Erythroblast (primary cell): ENCODE measurements at regions not wholly inside any gene's neighbourhood (a gene's known extent, or its start where the extent isn't known, plus 50 kb on each side); places are given as distances from the start of the nearest gene placed in this dataset.
A peak's percentile ranks its signal among the peaks of the same experiment; 100 is the strongest.

ENCODE experiments used
- DNase-seq, 2 experiments: peaks; one replicate each; lab custom pipeline; 2025; lab: John Stamatoyannopoulos, UW
- GATA1 ChIP-seq: IDR thresholded peaks from 2 replicates; pipeline ENCODE4 v1.6.1; 2011; ENCODE audit warnings: low read depth, mild to moderate bottlenecking, control low read depth, low read length, moderate library complexity
- POLR2A ChIP-seq: IDR thresholded peaks from 2 replicates; pipeline ENCODE4 v1.6.1; 2011; ENCODE audit warnings: mild to moderate bottlenecking, low read length

DNA sequence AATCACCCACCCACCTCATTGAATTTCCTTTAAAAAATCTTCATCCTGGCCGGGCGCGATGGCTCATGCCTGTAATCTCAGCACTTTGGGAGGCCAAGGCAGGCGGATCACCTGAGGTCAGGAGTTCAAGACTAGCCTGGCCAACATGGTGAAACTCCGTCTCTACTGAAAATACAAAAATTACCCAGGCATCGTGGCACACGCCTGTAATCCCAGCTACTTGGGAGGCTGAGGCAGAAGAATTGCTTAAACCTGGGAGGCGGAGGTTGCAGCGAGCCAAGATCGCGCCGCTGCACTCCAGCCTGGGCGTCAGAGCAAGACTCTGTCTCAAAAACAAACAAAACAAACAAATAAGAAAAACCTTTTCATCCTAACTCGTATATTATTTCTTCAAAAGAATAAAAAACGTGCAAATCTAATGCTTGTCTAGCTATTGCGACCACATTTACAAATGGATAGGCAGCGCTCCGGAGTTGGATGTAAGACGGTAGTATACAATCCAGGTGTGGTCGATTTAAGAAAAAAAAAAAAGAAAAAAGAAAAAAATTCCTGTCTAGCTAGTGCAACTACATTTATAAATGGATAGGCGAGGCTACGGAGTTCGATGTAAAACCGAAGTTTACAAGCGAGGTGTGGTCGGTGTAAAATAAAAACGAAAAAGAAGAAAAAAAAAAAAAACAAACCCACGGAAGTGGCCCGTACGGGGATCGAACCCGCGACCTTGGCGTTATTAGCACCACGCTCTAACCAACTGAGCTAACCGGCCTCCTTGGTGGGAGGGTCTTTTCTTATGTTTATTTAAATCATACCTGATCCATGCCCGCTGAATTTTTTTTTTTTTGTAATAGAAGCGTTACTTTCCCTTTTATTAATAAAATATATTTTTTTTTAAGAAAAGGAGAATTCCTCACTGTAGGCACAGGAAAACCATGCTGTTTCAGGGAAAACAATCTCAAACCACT, 70.7 kb upstream of the PRSS16 start:
- DNase-seq: peak; percentile 79 to 90
- TF ChIP-seq GATA1 (no peak), POLR2A (no peak)

DNA sequence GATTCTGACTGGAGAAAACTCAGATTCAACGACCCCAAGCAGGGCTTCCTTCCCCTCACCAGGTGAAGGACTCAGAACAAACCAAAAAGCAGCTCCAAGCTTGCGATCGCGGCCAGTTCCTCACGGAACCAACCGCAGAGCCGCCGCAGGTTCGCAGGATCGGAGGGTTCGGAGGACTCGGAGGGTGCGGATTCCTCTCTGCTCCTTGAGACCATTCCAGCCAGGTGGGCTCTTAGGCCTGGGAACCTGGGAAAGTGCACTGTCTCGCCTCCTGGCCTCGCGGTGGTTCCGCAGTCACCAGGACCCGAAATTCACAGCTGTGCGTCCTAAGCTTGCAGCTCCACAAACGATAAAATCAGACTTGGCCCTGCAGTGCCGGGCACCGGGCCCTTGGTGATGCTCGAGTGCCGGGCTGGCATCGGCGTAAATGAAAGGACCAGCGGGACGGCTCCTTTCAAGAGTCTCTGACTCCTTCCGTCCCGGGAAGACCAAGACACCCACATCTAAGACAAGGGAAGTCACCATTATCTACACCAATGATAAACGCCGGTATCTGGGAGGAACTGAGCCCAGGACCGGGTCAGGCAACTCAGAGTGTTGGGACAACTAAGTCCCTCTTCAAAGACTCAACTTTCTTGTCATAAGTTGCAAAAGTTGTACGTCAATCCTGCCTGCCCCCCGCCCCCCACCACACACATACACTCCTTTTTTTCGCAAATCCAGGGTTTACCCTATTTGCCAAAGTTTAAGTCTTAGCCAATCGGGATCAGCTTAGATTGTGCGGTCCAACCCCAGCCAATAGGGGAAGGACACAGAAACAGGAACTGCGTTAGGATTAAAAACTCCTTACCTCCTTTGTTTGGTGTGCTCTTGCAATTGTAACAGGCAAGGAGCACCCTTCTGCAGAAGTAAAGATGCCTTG, 69.8 kb upstream of the PRSS16 start:
- peak; percentile 86 to 87 for DNase-seq
- TF ChIP-seq GATA1 (no peak), POLR2A (peak; percentile 57)

DNA sequence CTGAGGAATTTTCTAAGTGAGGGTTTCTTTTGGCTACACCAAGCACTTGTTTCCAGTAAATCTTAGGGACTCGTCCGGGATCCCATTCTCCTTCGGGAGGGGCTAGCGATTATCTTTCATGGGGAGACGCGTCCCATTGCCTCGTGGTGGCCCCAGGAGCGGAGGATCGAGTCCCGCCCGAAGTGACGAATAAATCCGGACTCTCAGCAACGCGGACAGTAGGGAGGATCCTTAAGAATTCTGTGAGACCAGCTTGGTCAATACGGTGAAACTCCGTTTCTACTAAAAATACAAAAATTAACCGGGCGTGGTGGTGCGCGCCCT, 69.1 kb upstream of the PRSS16 start:
- DNase-seq: no peak
- no peak for TF ChIP-seq GATA1
- TF ChIP-seq POLR2A: peak; percentile 45

DNA sequence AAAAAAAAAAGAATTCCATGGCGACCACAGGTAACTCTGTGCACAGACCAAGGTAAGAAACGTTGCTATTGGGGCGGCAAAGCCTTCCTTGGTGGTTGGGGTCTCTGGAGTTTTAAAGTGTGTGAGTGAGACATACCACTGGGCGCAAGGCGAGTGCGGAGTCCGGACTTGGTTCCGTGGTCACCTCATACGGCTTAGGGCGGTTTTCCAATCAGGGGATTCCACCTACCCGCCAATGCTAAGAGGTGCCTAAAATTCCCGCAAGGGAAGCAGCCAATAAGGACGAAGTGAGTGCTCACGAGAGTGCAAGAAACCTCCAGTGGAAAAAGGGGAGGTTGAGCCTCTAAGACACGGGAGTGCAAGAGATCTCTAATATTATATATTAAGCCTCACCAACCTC, 68.6 kb upstream of the PRSS16 start:
- TF ChIP-seq POLR2A (no peak), GATA1 (no peak)

DNA sequence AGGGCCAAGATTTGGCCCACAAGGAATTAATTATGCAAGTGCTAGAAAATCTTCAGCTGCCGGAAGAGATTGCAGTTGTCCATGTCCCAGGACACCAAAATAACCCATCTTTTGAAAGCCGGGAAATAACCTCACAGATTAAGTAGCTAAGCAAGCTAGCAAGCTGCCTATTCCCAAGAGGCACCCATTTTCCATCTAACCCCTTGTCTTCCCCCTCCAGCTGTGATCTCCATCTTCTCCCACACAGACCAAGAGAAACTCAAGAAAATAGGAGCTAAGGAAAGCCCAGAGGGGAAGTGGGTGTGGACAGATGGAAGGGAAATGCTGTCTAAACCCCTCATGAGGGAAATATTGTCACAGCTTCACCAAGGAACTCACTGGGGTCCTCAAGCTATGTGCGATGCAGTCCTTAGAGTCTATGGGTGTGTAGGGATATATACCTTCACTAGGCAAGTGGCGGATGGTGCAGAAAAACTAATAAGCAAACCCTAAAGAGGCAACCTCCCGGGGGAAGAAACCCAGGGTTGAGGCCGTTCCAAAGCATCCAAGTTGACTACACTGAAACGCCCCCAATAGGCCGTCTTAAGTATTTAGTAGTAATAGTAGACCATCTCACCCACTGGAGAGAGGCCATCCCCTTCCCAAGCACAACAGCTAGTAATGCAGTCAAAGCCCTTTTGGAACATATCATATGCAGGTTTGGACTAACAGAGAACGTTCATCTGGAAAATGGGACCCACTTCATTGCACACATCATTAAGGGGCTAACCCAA, 64.3 kb upstream of the PRSS16 start:
- no peak for DNase-seq

More for the DNA sequence above, 68.6 kb upstream of the PRSS16 start:
- DNase-seq: no peak

DNA sequence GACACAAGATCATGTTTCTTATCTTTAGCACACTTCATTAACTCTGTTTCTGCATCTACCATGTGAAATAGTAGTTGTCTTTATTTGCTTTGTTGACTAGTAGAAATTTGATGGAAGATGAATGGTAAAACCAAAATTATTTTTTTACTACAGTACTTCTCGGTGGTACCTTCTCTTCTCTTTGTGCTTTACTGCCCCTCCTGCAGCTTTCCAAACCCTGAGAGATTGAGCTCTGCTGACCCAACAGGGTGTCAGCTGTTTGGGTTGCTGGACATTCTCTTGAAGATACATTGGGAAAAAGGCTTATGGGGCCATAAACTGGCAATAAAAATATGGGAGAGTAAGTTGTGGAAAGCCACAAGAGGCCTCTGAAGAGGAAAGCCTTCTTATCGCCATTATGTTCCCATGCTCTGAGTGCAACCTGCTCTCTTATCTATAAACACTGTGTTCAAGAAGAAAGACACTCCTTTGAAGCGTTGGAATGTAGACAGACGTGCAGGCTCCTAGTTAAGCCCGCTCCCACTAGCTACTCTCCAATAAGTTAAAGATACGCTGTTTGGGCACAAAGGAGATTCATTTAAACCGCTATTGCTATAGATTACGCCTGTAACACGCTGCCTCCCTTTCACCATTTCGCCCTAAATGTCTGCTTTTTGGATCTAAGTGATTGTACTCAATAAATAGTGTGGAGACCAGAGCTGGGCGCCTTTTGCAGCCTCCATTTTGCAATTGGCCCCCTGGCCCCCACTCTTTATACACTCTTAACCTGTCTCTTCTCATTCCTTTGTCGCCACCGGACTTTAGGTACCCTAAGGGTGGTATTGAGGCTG, 60.1 kb upstream of the PRSS16 start:
- TF ChIP-seq POLR2A (no peak), GATA1 (no peak)

More for the DNA sequence above, 64.3 kb upstream of the PRSS16 start:
- no peak for TF ChIP-seq POLR2A
- TF ChIP-seq GATA1: no peak

DNA sequence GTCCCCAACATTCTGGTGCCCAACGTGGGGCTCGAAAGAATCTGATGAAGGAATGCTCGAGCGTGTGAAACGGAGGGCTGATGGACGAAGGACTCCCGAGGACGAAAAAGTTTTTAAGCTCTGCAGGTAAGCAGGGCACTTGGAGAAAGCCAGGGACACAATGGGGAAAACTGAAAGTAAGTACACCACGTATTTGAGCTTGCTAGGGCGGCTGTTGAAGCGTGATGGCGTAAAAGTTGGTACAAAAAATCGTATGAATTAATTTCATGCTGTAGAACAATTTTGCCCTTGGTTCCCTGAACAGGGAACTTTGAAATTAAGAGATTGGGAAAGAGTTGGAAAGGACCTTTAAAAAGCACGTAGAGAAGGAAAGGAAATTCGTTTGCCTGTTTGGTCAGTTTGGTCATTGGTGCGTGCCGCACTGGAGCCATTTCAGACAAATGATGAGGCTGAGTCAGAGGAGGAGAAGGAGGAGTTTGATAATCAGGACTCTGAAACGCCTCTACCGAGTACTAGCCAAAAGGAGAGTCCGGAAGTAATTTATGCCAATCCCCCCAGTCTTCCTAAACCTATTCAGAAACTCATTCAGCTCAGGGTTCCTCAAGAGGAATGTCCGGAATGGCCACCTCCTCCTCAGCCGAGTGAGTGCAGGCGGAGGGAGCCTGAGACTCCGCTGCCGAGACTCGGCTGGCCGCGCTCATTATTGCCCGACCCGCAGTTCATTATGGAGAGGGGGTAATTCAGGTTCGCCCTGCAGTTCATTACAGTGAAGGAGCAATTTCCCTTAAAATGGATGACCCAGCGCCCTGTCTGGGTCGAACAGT, 59.2 kb upstream of the PRSS16 start:
- DNase-seq: peak; percentile 82 to 83
- peak; percentile 79 for TF ChIP-seq POLR2A
- TF ChIP-seq GATA1: no peak

More for the DNA sequence above, 60.1 kb upstream of the PRSS16 start:
- peak; percentile 56 to 79 for DNase-seq

DNA sequence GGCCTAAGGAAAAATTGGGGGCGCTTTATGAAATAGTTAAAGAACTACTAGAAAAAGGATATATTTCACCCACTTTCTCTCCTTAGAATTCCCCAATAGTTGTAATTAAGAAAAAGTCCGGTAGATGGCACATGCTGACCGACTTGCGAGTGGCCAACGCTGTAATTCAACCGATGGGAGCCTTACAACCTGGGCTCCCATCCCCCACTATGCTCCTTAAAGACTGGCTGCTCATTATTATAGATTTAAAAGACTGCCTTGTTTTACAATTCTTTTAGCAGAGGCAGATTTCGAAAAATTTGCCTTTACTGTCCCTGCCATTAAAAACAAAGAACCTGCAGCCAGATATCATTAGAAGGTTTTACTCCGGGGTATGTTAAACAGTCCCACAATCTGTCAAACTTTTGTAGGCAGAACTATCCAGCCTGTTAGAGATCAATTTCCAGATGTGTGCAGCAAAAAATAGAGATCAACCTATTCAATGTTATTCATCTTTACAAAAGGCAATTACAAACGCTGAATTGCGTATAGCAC, 58.5 kb upstream of the PRSS16 start:
- peak; percentile 85 to 89 for DNase-seq
- TF ChIP-seq GATA1 (no peak), POLR2A (no peak)

DNA sequence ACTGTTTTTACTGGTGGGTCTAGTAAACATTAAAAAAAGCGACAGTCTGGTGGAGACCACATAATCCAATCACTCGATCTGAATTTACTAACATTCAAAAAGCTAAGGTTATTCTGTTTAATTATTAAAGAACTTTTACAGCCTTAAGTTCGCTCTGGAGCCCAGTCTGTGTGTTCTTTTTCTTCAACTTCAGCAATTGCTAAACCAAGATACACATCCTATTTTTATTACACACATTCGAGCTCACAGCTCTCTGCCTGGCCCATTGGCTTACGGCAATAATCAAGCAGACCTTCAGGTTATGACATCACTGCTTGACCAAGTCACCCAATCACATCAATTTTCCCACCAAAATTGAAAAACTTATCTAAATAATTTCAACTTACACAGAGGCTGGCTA, 57.4 kb upstream of the PRSS16 start:
- no peak for TF ChIP-seq POLR2A
- TF ChIP-seq GATA1: no peak
- no peak for DNase-seq

DNA sequence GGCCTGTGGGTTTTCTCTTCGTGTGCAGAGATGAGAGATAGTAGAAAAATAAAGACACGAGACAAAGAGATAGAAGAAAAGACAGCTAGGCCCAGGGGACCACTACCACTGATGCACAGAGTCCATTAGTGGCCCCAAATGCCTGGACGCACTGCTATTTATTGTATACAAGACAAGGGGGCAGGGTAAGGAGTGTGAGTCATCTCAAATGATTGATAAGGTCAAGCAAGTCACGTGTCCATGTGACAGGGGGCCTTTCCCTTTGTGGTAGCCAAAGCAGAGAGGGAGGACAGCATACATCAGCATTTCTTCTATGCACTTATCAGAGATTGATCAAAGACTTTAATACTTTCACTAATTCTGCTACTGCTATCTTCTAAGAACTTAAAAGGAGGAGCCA, 53.0 kb upstream of the PRSS16 start:
- peak in 1 of 2 experiments; percentile 23 for DNase-seq

DNA sequence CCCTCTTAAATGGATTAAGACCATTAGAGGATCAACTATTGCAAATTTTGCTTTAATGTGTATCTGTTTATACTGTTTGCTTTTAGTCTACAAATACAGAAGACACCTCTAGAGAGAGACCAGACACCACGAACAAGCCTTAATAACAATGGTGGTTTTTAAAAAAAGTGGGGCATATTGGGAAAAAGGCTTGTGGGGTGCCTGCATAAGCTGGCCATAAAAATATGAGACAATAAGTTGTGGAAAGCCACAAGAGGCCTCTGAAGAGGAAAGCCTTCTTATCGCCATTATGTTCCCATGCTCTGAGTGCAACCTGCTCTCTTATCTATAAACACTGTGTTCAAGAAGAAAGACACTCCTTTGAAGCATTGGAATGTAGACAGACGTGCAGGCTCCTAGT, 52.0 kb upstream of the PRSS16 start:
- peak in 1 of 2 experiments; percentile 13 for DNase-seq
